Hepatocyte (in vitro differentiated cells): ENCODE measurements at regions not wholly inside any gene's neighbourhood (a gene's known extent, or its start where the extent isn't known, plus 50 kb on each side); places are given as distances from the start of the nearest gene placed in this dataset.
"Not testable (repeated sequence)": the region's sequence is repeated elsewhere in the genome, so short reads cannot be mapped to it uniquely, and the experiment has no call there.

ENCODE experiments used
- DNase-seq: peaks from one replicate; pipeline ENCODE4 v3.0.0-alpha.2; 2016; ENCODE audit warnings: low spot score
- H2AFZ ChIP-seq: fragments of 200-600 bp; sonication (generic); 2 replicates; pipeline ENCODE4 v1.6.0; 2016; ENCODE audit warnings: antibody characterized with exemption, mild to moderate bottlenecking
- H3K27ac ChIP-seq: fragments of 200-600 bp; sonication (generic); 2 replicates; pipeline ENCODE4 v1.5.1; 2016; ENCODE audit warnings: mild to moderate bottlenecking
- H3K27me3 ChIP-seq: fragments of 200-600 bp; sonication (generic); 2 replicates; pipeline ENCODE4 v1.6.1; 2016
- H3K36me3 ChIP-seq: fragments of 200-600 bp; sonication (generic); replicated peaks from 2 replicates; pipeline ENCODE4 v1.5.1; 2016; ENCODE audit warnings: low read depth; ENCODE audit not compliant: insufficient read depth
- H3K4me1 ChIP-seq: fragments of 200-600 bp; sonication (generic); 2 replicates; pipeline ENCODE4 v1.5.1; 2016; ENCODE audit warnings: mild to moderate bottlenecking, moderate library complexity; ENCODE audit not compliant: insufficient read depth
- H3K4me2 ChIP-seq: fragments of 200-600 bp; sonication (generic); 2 replicates; pipeline ENCODE4 v1.6.0; 2016
- H3K4me3 ChIP-seq: fragments of 200-600 bp; sonication (generic); 2 replicates; pipeline ENCODE4 v1.5.1; 2016; ENCODE audit warnings: mild to moderate bottlenecking
- H3K79me2 ChIP-seq: fragments of 200-600 bp; sonication (generic); 2 replicates; pipeline ENCODE4 v1.6.0; 2017; ENCODE audit warnings: mild to moderate bottlenecking
- H3K9me2 ChIP-seq: fragments of 200-600 bp; sonication (generic); replicated peaks from 2 replicates; pipeline ENCODE4 v1.6.0; 2017; ENCODE audit warnings: mild to moderate bottlenecking; ENCODE audit not compliant: insufficient read depth
- H3K9me3 ChIP-seq: fragments of 200-600 bp; sonication (generic); 2 replicates; pipeline ENCODE4 v1.5.1; 2016; ENCODE audit warnings: low read depth, mild to moderate bottlenecking
- H4K20me1 ChIP-seq: fragments of 200-600 bp; sonication (generic); 2 replicates; pipeline ENCODE4 v1.6.0; 2016; ENCODE audit warnings: mild to moderate bottlenecking; ENCODE audit not compliant: insufficient read depth, poor library complexity, severe bottlenecking
- CTCF ChIP-seq: fragments of 200-600 bp; sonication (generic); IDR thresholded peaks from 2 replicates; pipeline ENCODE4 v1.5.1; 2016; ENCODE audit warnings: antibody characterized with exemption, mild to moderate bottlenecking; ENCODE audit not compliant: poor library complexity
- EZH2 ChIP-seq: fragments of 200-600 bp; sonication (generic); IDR thresholded peaks from 2 replicates; pipeline ENCODE4 v1.6.1; 2016; ENCODE audit warnings: antibody characterized with exemption, mild to moderate bottlenecking, borderline replicate concordance
- EZH2phosphoT487 ChIP-seq: fragments of 200-600 bp; sonication (generic); IDR thresholded peaks from one replicate; pipeline ENCODE4 v1.6.1; 2018; ENCODE audit warnings: antibody characterized with exemption, mild to moderate bottlenecking, low read depth, moderate library complexity; ENCODE audit not compliant: unreplicated experiment, severe bottlenecking
- WGBS: methylation state at CpG from one replicate; pipeline ENCODE4 v1.1.6; 2016; ENCODE audit warnings: low lambda C conversion rate; ENCODE audit errors: missing lambda C conversion rate; 5-methylcytosine and 5-hydroxymethylcytosine counted together

- H3K27me3 ChIP-seq, result no peaks in the 10 kb centered on the region
- no peaks in the 10 kb centered on the region for H3K4me1 ChIP-seq
- no peaks in the 10 kb centered on the region for H3K79me2 ChIP-seq
- no peaks in the 10 kb centered on the region for H3K9me3 ChIP-seq
- no peaks in the 10 kb centered on the region for H3K36me3 ChIP-seq
- DNase-seq, result no peak
- H2AFZ ChIP-seq, result no peak overlapping the region
- H3K4me2 ChIP-seq, result no peak overlapping the region
- no peaks in the 10 kb centered on the region for H4K20me1 ChIP-seq
- no peak overlapping the region for H3K4me3 ChIP-seq
- H3K27ac ChIP-seq, result no peak overlapping the region
- no peak for TF ChIP-seq CTCF
- H3K9me2 ChIP-seq, result no peaks in the 10 kb centered on the region
Observed at GRCh38 chr9:30630459-30630858, 1754.0 kb upstream of the ACO1 start.

- not testable (repeated sequence) for H3K4me2 ChIP-seq, H3K4me1 ChIP-seq, H3K36me3 ChIP-seq
Observed at GRCh38 chr9:30646639-30647038, 1737.8 kb upstream of the ACO1 start.

GRCh38 chr9:30661925-30662324 is 1722.5 kb upstream of the ACO1 start:
- no peaks in the 10 kb centered on the region for H3K9me3 ChIP-seq
- TF ChIP-seq EZH2, result no peak
- no peak for TF ChIP-seq EZH2phosphoT487
- TF ChIP-seq CTCF, result no peak
- no peak for DNase-seq
- no peaks in the 10 kb centered on the region for H3K27me3 ChIP-seq
- H3K9me2 ChIP-seq, result no peaks in the 10 kb centered on the region
- H4K20me1 ChIP-seq, result no peaks in the 10 kb centered on the region
- H2AFZ ChIP-seq, result no peak overlapping the region
- H3K4me1 ChIP-seq, result no peaks in the 10 kb centered on the region
- no peaks in the 10 kb centered on the region for H3K79me2 ChIP-seq
- no peak overlapping the region for H3K4me3 ChIP-seq
- WGBS, result 88% methylated on average over 5 of the region's 5 CpGs
- no peak overlapping the region for H3K4me2 ChIP-seq
- no peak overlapping the region for H3K27ac ChIP-seq
- no peaks in the 10 kb centered on the region for H3K36me3 ChIP-seq

More at GRCh38 chr9:30646639-30647038, 1737.8 kb upstream of the ACO1 start:
- WGBS, result 91% methylated on average over 6 of the region's 6 CpGs
- H3K9me3 ChIP-seq, H3K79me2 ChIP-seq, H2AFZ ChIP-seq, H3K27ac ChIP-seq, DNase-seq, H3K4me3 ChIP-seq, H4K20me1 ChIP-seq, H3K9me2 ChIP-seq, H3K27me3 ChIP-seq: not testable (repeated sequence)

- 94% methylated on average over 13 of the region's 13 CpGs for WGBS
- no peak overlapping the region for H2AFZ ChIP-seq
- no peak for TF ChIP-seq CTCF
- H3K27ac ChIP-seq, result no peak overlapping the region
- no peaks in the 10 kb centered on the region for H4K20me1 ChIP-seq
- no peaks in the 10 kb centered on the region for H3K9me2 ChIP-seq
- no peak for DNase-seq
- no peaks in the 10 kb centered on the region for H3K79me2 ChIP-seq
- no peaks in the 10 kb centered on the region for H3K36me3 ChIP-seq
- no peaks in the 10 kb centered on the region for H3K27me3 ChIP-seq
- H3K9me3 ChIP-seq, result no peaks in the 10 kb centered on the region
- no peaks in the 10 kb centered on the region for H3K4me1 ChIP-seq
- H3K4me2 ChIP-seq, result no peak overlapping the region
- H3K4me3 ChIP-seq, result no peak overlapping the region
Observed at GRCh38 chr9:30670805-30671562, 1713.5 kb upstream of the ACO1 start.
